Endothelial cell of umbilical vein (primary cell): ENCODE measurements at regions not wholly inside any gene's neighbourhood (a gene's known extent, or its start where the extent isn't known, plus 50 kb on each side); places are given as distances from the start of the nearest gene placed in this dataset.
A peak's percentile ranks its signal among the peaks of the same experiment; 100 is the strongest.

ENCODE experiments used
- BruUV-seq: library from RNA; stranded (reverse); fragments of 400-500 nt; replicated peaks from 2 replicates; lab custom pipeline; 2021; lab: Mats Ljungman, UMichigan
- CTCF ChIA-PET: fragments of 300-600, 350-600 bp; sonication (Branson Sonifier 250); formaldehyde crosslinking; loops from one replicate; lab custom pipeline; 2021; ENCODE audit warnings: antibody characterized with exemption, inconsistent platforms; lab: Charles Lee
- POLR2A ChIA-PET: fragments of 300-600, 350-600 bp; sonication (Branson Sonifier 250); formaldehyde crosslinking; loops from one replicate; lab custom pipeline; 2021; ENCODE audit warnings: antibody characterized with exemption, inconsistent platforms; lab: Charles Lee
- DNase-seq: peaks from one replicate; pipeline ENCODE4 v3.0.0-alpha.2; 2011; ENCODE audit warnings: low read depth, low spot score
- FAIRE-seq: peaks from 2 replicates; lab custom pipeline; 2011; peaks lifted over from hg19 to GRCh38; lab: Jason Lieb, UNC
- H2AFZ ChIP-seq: 2 replicates; pipeline ENCODE4 v1.6.0; 2012; ENCODE audit warnings: low read depth, low read length, control low read depth, inconsistent platforms
- H3K27ac ChIP-seq: 2 replicates; pipeline ENCODE4 v1.5.1; 2011; ENCODE audit warnings: low read depth, mild to moderate bottlenecking, control low read depth, low read length, moderate library complexity; ENCODE audit not compliant: insufficient read depth
- H3K27me3 ChIP-seq, 2 experiments: 2 replicates each; pipeline versions ENCODE4 v1.6.0 to v1.6.1; 2011; ENCODE audit warnings: low read length in 2 of 2, mixed read lengths in 1 of 2; ENCODE audit not compliant: control insufficient read depth in 2 of 2, insufficient read depth in 2 of 2
- H3K36me3 ChIP-seq, 2 experiments: 2 replicates in 1 of 2; 3 replicates in 1 of 2; pipeline ENCODE4 v1.5.1; 2011; ENCODE audit warnings: low read length in 2 of 2, mild to moderate bottlenecking in 1 of 2, moderate library complexity in 1 of 2; ENCODE audit not compliant: control insufficient read depth in 2 of 2, insufficient read depth in 2 of 2; ENCODE audit errors: extremely low read depth in 1 of 2
- H3K4me1 ChIP-seq: 3 replicates; pipeline ENCODE4 v1.5.1; 2011; ENCODE audit warnings: mild to moderate bottlenecking, low read length; ENCODE audit not compliant: control insufficient read depth, insufficient read depth; ENCODE audit errors: extremely low read depth
- H3K4me2 ChIP-seq: 2 replicates; pipeline ENCODE4 v1.6.1; 2011; ENCODE audit warnings: low read length, control low read depth, mixed read lengths; ENCODE audit not compliant: insufficient read depth
- H3K4me3 ChIP-seq, 3 experiments: fragments of 200-600 bp in 1 of 3; sonication (generic), shearing (Covaris generic) in 1 of 3; replicated peaks in 1 of 3; 2 replicates each; pipeline ENCODE4 v1.5.1; 2011 to 2016; ENCODE audit warnings: control low read depth in 3 of 3, low read length in 3 of 3, mild to moderate bottlenecking in 2 of 3, inconsistent platforms in 1 of 3, low read depth in 1 of 3, moderate library complexity in 1 of 3; ENCODE audit not compliant: insufficient read depth in 1 of 3
- H3K79me2 ChIP-seq: 2 replicates; pipeline ENCODE4 v1.6.0; 2012; ENCODE audit warnings: low read length, inconsistent platforms; ENCODE audit not compliant: control insufficient read depth, insufficient read depth
- H3K9ac ChIP-seq: replicated peaks from 2 replicates; pipeline ENCODE3; 2011; ENCODE audit warnings: low read length, control low read depth; ENCODE audit not compliant: insufficient read depth; ENCODE audit errors: extremely low read depth
- H3K9me1 ChIP-seq: replicated peaks from 3 replicates; pipeline ENCODE4 v1.6.0; 2011; ENCODE audit warnings: mild to moderate bottlenecking, low read length; ENCODE audit not compliant: control insufficient read depth, insufficient read depth; ENCODE audit errors: extremely low read depth
- H3K9me3 ChIP-seq: replicated peaks from 2 replicates; pipeline ENCODE4 v1.5.1; 2012; ENCODE audit warnings: low read length, inconsistent platforms; ENCODE audit not compliant: control insufficient read depth, insufficient read depth
- H4K20me1 ChIP-seq: replicated peaks from 2 replicates; pipeline ENCODE3; 2011; ENCODE audit warnings: mild to moderate bottlenecking, low read length; ENCODE audit not compliant: control insufficient read depth, insufficient read depth; ENCODE audit errors: extremely low read depth
- CTCF ChIP-seq, 2 donors: IDR thresholded peaks; 1 replicate in 1 of 2; 2 replicates in 1 of 2; pipeline ENCODE4 v1.5.1; 2011; ENCODE audit warnings: low read length in 2 of 2, mild to moderate bottlenecking in 2 of 2, moderate library complexity in 2 of 2, control low read depth in 1 of 2, inconsistent platforms in 1 of 2, low read depth in 1 of 2; ENCODE audit not compliant: insufficient read depth in 1 of 2; ENCODE audit errors: extremely low read depth in 1 of 2
- FOS ChIP-seq: IDR thresholded peaks from 2 replicates; pipeline ENCODE4 v1.6.1; 2011; ENCODE audit warnings: mild to moderate bottlenecking, low read length, moderate library complexity, borderline replicate concordance; ENCODE audit not compliant: insufficient read depth
- POLR2AphosphoS5 ChIP-seq: IDR thresholded peaks from 2 replicates; pipeline ENCODE4 v1.6.1; 2012; ENCODE audit warnings: low read depth, mild to moderate bottlenecking, control low read depth, low read length, moderate library complexity; ENCODE audit not compliant: insufficient read depth
- dilution Hi-C: fragments of 300-500 bp; cut with MboI; formaldehyde crosslinking; loops from one replicate; pipeline ENCODE4 v1.15.0; 2019; ENCODE audit warnings: low sequenced_read_pairs; ENCODE audit not compliant: extremely low pct_ligation_motif_present
- intact Hi-C: fragments of 100-400 bp; cut with micrococcal nuclease; formaldehyde crosslinking; loops from one replicate; pipeline ENCODE4 v1.10.0; 2022

- POLR2A ChIA-PET: interaction anchor here (0.6 kb wide), 1 partner anchor 306 kb away, joined by 3 read pairs; no protein-coding TSS in a partner anchor
- Histone ChIP-seq H3K27me3 (no peaks in the 10 kb centered on the region), H3K79me2 (no peaks in the 10 kb centered on the region), H3K4me1 (peaks cover 17% of the 10 kb centered on the region), H3K27ac (peak overlapping the region; percentile 86), H4K20me1 (no peaks in the 10 kb centered on the region), H3K9ac (peak overlapping the region; percentile 78), H3K4me2 (peak overlapping the region; percentile 65), H3K9me3 (no peaks in the 10 kb centered on the region), H3K36me3 (no peaks in the 10 kb centered on the region), H3K9me1 (no peaks in the 10 kb centered on the region), H3K4me3 (peak overlapping the region in 2 of 3 experiments; percentile 23 to 59), H2AFZ (peak overlapping the region; percentile 69)
- CTCF ChIA-PET: interaction anchor here (0.6 to 2.2 kb wide), 8 partner anchors 9 to 1510 kb away, joined by 3 to 10 read pairs (median 3); no protein-coding TSS in a partner anchor
- intact Hi-C loops: loop anchor here (1.0 to 10.0 kb wide), 18 partner anchors 11 to 1998 kb away; no protein-coding TSS in a partner anchor
- BruUV-seq: no TSS peak
- dilution Hi-C loops: no loop called here
- FAIRE-seq (peak; percentile 58), DNase-seq (peak; percentile 97)
- peak; percentile 36 for TF ChIP-seq FOS
- TF ChIP-seq CTCF (IDR thresholded peaks at IDR 0.05; ENCODE audit: extremely low read depth in 1 of 2, insufficient read depth in 1 of 2, low read depth in 1 of 2, low read length in 2 of 2): peak; percentile 57 to 69
- no peak for TF ChIP-seq POLR2AphosphoS5
Observed at GRCh38 chr6:141562851-141563763, 569.6 kb upstream of the GJE1 start.
